Smooth muscle cell (in vitro differentiated cells): ENCODE measurements at regions not wholly inside any gene's neighbourhood (a gene's known extent, or its start where the extent isn't known, plus 50 kb on each side); places are given as distances from the start of the nearest gene placed in this dataset.

Experiments
- DNase-seq: peaks from one replicate; lab custom pipeline; 2025; ENCODE audit not compliant: unreplicated experiment; lab: John Stamatoyannopoulos, UW
- H2AFZ ChIP-seq: fragments of 200-600 bp; sonication (generic); 2 replicates; pipeline ENCODE4 v1.6.0; 2016; ENCODE audit warnings: antibody characterized with exemption, low read depth, mild to moderate bottlenecking
- H3F3A ChIP-seq: fragments of 200-600 bp; sonication (generic); 2 replicates; pipeline ENCODE4 v1.6.0; 2017; ENCODE audit warnings: antibody characterized with exemption, low read depth
- H3K27ac ChIP-seq: fragments of 200-600 bp; sonication (generic); 2 replicates; pipeline ENCODE4 v1.5.1; 2016; ENCODE audit warnings: low read depth, mild to moderate bottlenecking
- H3K27me3 ChIP-seq: fragments of 200-600 bp; sonication (generic); 2 replicates; pipeline ENCODE4 v1.6.1; 2016; ENCODE audit warnings: low read depth, mild to moderate bottlenecking
- H3K36me3 ChIP-seq: fragments of 200-600 bp; sonication (generic); 2 replicates; pipeline ENCODE4 v1.5.1; 2016; ENCODE audit warnings: low read depth
- H3K4me1 ChIP-seq: fragments of 200-600 bp; sonication (generic); 2 replicates; pipeline ENCODE4 v1.5.1; 2016; ENCODE audit warnings: low read depth
- H3K4me2 ChIP-seq: fragments of 200-600 bp; sonication (generic); 2 replicates; pipeline ENCODE4 v1.6.0; 2016; ENCODE audit warnings: mild to moderate bottlenecking
- H3K4me3 ChIP-seq: fragments of 200-600 bp; sonication (generic); 2 replicates; pipeline ENCODE4 v1.5.1; 2016; ENCODE audit warnings: mild to moderate bottlenecking
- H3K79me2 ChIP-seq: fragments of 200-600 bp; sonication (generic); 2 replicates; pipeline ENCODE4 v1.6.0; 2016; ENCODE audit warnings: low read depth, mild to moderate bottlenecking
- H3K9ac ChIP-seq: fragments of 200-600 bp; sonication (generic); 2 replicates; pipeline ENCODE4 v1.6.0; 2016; ENCODE audit warnings: low read depth
- H3K9me3 ChIP-seq: fragments of 200-600 bp; sonication (generic); replicated peaks from 2 replicates; pipeline ENCODE4 v1.5.1; 2016; ENCODE audit warnings: low read depth
- H4K20me1 ChIP-seq: fragments of 200-600 bp; sonication (generic); 2 replicates; pipeline ENCODE4 v1.6.0; 2016; ENCODE audit warnings: low read depth
- CTCF ChIP-seq: fragments of 200-600 bp; sonication (generic); IDR thresholded peaks from 2 replicates; pipeline ENCODE4 v1.5.1; 2017; ENCODE audit warnings: borderline replicate concordance, mild to moderate bottlenecking, antibody characterized with exemption; ENCODE audit not compliant: insufficient read depth, poor library complexity, severe bottlenecking
- WGBS: methylation state at CpG from one replicate; pipeline ENCODE4 v1.1.7; 2016; ENCODE audit warnings: low lambda C conversion rate; 5-methylcytosine and 5-hydroxymethylcytosine counted together

GRCh38 chr9:78688796-78689195 lies 391.9 kb downstream of the PSAT1 start:
- H3K9ac ChIP-seq: no peak overlapping the region
- no peak overlapping the region for H2AFZ ChIP-seq
- H3K27ac ChIP-seq: no peak overlapping the region
- no peaks in the 10 kb centered on the region for H3K79me2 ChIP-seq
- H3F3A ChIP-seq: no peaks in the 10 kb centered on the region
- H3K4me2 ChIP-seq: no peak overlapping the region
- H3K4me3 ChIP-seq: no peak overlapping the region
- peaks cover 7% of the 10 kb centered on the region for H3K4me1 ChIP-seq
- no peaks in the 10 kb centered on the region for H3K9me3 ChIP-seq
- H3K36me3 ChIP-seq: no peaks in the 10 kb centered on the region
- DNase-seq: no peak
- WGBS: 9% methylated on average over 1 of the region's 1 CpG
- H4K20me1 ChIP-seq: no peaks in the 10 kb centered on the region
- TF ChIP-seq CTCF: no peak
- peaks cover 7% of the 10 kb centered on the region for H3K27me3 ChIP-seq

GRCh38 chr9:78691542-78691941 lies 394.6 kb downstream of the PSAT1 start:
- Histone ChIP-seq H3K27ac (no peak overlapping the region), H3F3A (no peaks in the 10 kb centered on the region), H3K4me3 (no peak overlapping the region), H3K9ac (no peak overlapping the region), H3K36me3 (no peaks in the 10 kb centered on the region), H3K4me1 (no peaks in the 10 kb centered on the region), H3K79me2 (no peaks in the 10 kb centered on the region), H3K27me3 (peaks cover 25% of the 10 kb centered on the region), H3K9me3 (no peaks in the 10 kb centered on the region), H4K20me1 (no peaks in the 10 kb centered on the region), H3K4me2 (no peak overlapping the region), H2AFZ (no peak overlapping the region)
- no peak for DNase-seq
- 86% methylated on average over 2 of the region's 2 CpGs for WGBS
- no peak for TF ChIP-seq CTCF

GRCh38 chr9:78692871-78693270 lies 395.9 kb downstream of the PSAT1 start:
- Histone ChIP-seq H4K20me1 (no peaks in the 10 kb centered on the region), H3K36me3 (no peaks in the 10 kb centered on the region), H2AFZ (no peak overlapping the region), H3K27ac (no peak overlapping the region), H3K4me1 (no peaks in the 10 kb centered on the region), H3K4me2 (no peak overlapping the region), H3K79me2 (no peaks in the 10 kb centered on the region), H3K9ac (no peak overlapping the region), H3F3A (no peaks in the 10 kb centered on the region), H3K27me3 (peaks cover 25% of the 10 kb centered on the region), H3K4me3 (no peak overlapping the region), H3K9me3 (no peaks in the 10 kb centered on the region)
- 54% methylated on average over 3 of the region's 3 CpGs for whole genome bisulfite sequencing
- no peak for DNase-seq
- no peak for TF ChIP-seq CTCF

- Histone ChIP-seq H3K27ac (no peak overlapping the region), H3K27me3 (peaks cover 25% of the 10 kb centered on the region), H3K36me3 (no peaks in the 10 kb centered on the region), H4K20me1 (no peaks in the 10 kb centered on the region), H3F3A (no peaks in the 10 kb centered on the region), H3K4me2 (no peak overlapping the region), H3K4me1 (no peaks in the 10 kb centered on the region), H3K9me3 (no peaks in the 10 kb centered on the region), H3K79me2 (no peaks in the 10 kb centered on the region), H3K9ac (no peak overlapping the region), H2AFZ (no peak overlapping the region), H3K4me3 (no peak overlapping the region)
- 85% methylated on average over 7 of the region's 7 CpGs for WGBS
- DNase-seq: no peak
- TF ChIP-seq CTCF: no peak
Observed at GRCh38 chr9:78694974-78695373, 398.0 kb downstream of the PSAT1 start.
